ENCODE measurements at regions not wholly inside any gene's neighbourhood (a gene's known extent, or its start where the extent isn't known, plus 50 kb on each side); places are given as distances from the start of the nearest gene placed in this dataset.

DNA sequence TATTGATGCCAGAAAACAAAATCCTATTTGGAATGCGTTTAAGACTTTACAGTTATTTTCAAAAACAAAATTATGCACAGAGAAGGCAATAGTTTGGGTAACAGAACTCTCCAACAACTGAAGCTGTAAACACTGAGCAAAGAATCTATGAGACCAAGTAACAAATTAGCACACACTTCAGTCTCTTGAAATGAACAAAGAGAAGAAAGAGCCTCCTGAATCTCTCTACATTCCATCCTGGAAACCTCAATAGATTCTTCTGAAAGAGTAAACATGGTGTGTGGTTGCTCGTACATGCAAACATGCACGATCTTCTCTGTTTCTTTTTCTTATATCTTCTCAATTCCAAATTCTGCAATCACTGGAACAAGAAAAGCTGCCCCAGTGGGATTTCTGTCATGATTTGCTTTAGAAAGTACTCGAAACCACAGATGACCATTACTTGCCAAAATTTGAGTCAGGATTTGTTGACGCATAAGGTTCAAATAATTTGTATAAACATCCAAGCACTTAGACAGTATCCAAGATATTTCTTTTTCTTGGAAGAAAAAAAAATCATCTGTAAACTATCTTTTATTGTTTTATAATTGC is 137.9 kb upstream of the DACH1 start:
- no peak for TF ChIP-seq EP300 (IDR thresholded peaks at IDR 0.05)
- TF ChIP-seq, protein P1, sequence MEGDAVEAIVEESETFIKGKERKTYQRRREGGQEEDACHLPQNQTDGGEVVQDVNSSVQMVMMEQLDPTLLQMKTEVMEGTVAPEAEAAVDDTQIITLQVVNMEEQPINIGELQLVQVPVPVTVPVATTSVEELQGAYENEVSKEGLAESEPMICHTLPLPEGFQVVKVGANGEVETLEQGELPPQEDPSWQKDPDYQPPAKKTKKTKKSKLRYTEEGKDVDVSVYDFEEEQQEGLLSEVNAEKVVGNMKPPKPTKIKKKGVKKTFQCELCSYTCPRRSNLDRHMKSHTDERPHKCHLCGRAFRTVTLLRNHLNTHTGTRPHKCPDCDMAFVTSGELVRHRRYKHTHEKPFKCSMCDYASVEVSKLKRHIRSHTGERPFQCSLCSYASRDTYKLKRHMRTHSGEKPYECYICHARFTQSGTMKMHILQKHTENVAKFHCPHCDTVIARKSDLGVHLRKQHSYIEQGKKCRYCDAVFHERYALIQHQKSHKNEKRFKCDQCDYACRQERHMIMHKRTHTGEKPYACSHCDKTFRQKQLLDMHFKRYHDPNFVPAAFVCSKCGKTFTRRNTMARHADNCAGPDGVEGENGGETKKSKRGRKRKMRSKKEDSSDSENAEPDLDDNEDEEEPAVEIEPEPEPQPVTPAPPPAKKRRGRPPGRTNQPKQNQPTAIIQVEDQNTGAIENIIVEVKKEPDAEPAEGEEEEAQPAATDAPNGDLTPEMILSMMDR (IDR thresholded peaks at IDR 0.05), result no peak

Data from sigmoid colon (tissue), 4 donors.